CD4-positive, alpha-beta memory T cell (primary cell): ENCODE measurements at regions not wholly inside any gene's neighbourhood (a gene's known extent, or its start where the extent isn't known, plus 50 kb on each side); places are given as distances from the start of the nearest gene placed in this dataset.
A peak's percentile ranks its signal among the peaks of the same experiment; 100 is the strongest.
"Not testable (repeated sequence)": the region's sequence is repeated elsewhere in the genome, so short reads cannot be mapped to it uniquely, and the experiment has no call there.

Experiments
- CTCF ChIA-PET: fragments of 350-600 bp; sonication (Branson Sonifier 250); formaldehyde crosslinking; loops from one replicate; lab custom pipeline; 2021; ENCODE audit warnings: inconsistent platforms; ENCODE audit not compliant: partially characterized antibody; lab: Charles Lee
- POLR2A ChIA-PET: fragments of 350-600 bp; sonication (Branson Sonifier 250); formaldehyde crosslinking; loops from one replicate; lab custom pipeline; 2021; ENCODE audit not compliant: partially characterized antibody; lab: Charles Lee
- DNase-seq, 5 donors: peaks; one replicate each; pipeline versions ENCODE4 v3.0.0 to v3.0.0-alpha.2; 2020 to 2022; ENCODE audit warnings: mixed read lengths in 1 of 5
- H3K27ac ChIP-seq: one replicate; pipeline ENCODE4 v1.7.0; 2013; ENCODE audit warnings: low read depth, low read length
- H3K27me3 ChIP-seq: 2 replicates; pipeline ENCODE4 v1.7.0; 2013; ENCODE audit warnings: mild to moderate bottlenecking, low read length, moderate library complexity; ENCODE audit not compliant: insufficient read depth
- H3K36me3 ChIP-seq: 2 replicates; pipeline ENCODE4 v1.7.0; 2013; ENCODE audit warnings: mild to moderate bottlenecking, low read length, moderate library complexity; ENCODE audit not compliant: insufficient read depth
- H3K4me1 ChIP-seq: 2 replicates; pipeline ENCODE4 v1.7.0; 2013; ENCODE audit warnings: mild to moderate bottlenecking, low read length, moderate library complexity; ENCODE audit not compliant: insufficient read depth
- H3K4me3 ChIP-seq, 2 donors: one replicate each; pipeline ENCODE4 v1.7.0; 2013; ENCODE audit warnings: low read length in 2 of 2, mild to moderate bottlenecking in 1 of 2
- H3K9me3 ChIP-seq, 2 donors: one replicate each; pipeline ENCODE4 v1.7.0; 2013; ENCODE audit warnings: low read length in 2 of 2, control low read depth in 1 of 2; ENCODE audit not compliant: control insufficient read depth in 1 of 2
- H3K27ac Mint-ChIP-seq, 7 donors: one replicate each; pipeline ENCODE4 v1.8.0; 2020 to 2021; ENCODE audit warnings: mixed read lengths in 7 of 7, mild to moderate bottlenecking in 6 of 7, inconsistent platforms in 3 of 7, moderate library complexity in 3 of 7
- H3K27me3 Mint-ChIP-seq, 2 donors: one replicate each; pipeline ENCODE4 v1.8.0; 2020 to 2021; ENCODE audit warnings: mixed read lengths in 2 of 2
- H3K36me3 Mint-ChIP-seq, 2 donors: one replicate each; pipeline ENCODE4 v1.8.0; 2020 to 2021; ENCODE audit warnings: mixed read lengths in 2 of 2, inconsistent platforms in 1 of 2, mild to moderate bottlenecking in 1 of 2
- H3K4me1 Mint-ChIP-seq, 4 donors: one replicate each; pipeline ENCODE4 v1.8.0; 2020 to 2021; ENCODE audit warnings: mixed read lengths in 4 of 4, mild to moderate bottlenecking in 1 of 4
- H3K4me3 Mint-ChIP-seq, 8 donors: one replicate each; pipeline ENCODE4 v1.8.0; 2020 to 2021; ENCODE audit warnings: mixed read lengths in 8 of 8, mild to moderate bottlenecking in 7 of 8, moderate library complexity in 6 of 8, inconsistent platforms in 3 of 8
- H3K9me3 Mint-ChIP-seq, 8 donors: one replicate each; pipeline ENCODE4 v1.8.0; 2020 to 2021; ENCODE audit warnings: mixed read lengths in 8 of 8, mild to moderate bottlenecking in 5 of 8, inconsistent platforms in 3 of 8, moderate library complexity in 1 of 8
- intact Hi-C: fragments of 100-400 bp; cut with micrococcal nuclease; formaldehyde crosslinking; loops from one replicate; pipeline ENCODE4 v1.15.1; 2023

- Histone ChIP-seq H3K4me3 (no peak overlapping the region), H3K27ac (no peak overlapping the region), H3K27me3 (peaks cover 4% of the 10 kb centered on the region), H3K4me1 (peaks cover 10% of the 10 kb centered on the region), H3K36me3 (no peaks in the 10 kb centered on the region), H3K9me3 (no peaks in the 10 kb centered on the region)
- intact Hi-C loops, result no loop called here
- peak; percentile 47 to 70 (median 54) for DNase-seq
- POLR2A ChIA-PET, result no interaction called here
- H3K27me3 Mint-ChIP-seq, result peaks cover 9 to 12% of the 10 kb centered on the region in 2 donors
- no peak overlapping the region for H3K27ac Mint-ChIP-seq
- CTCF ChIA-PET, result interaction anchor here (0.8 to 3.0 kb wide), 14 partner anchors 9 to 134 kb away, joined by 3 to 19 read pairs (median 5); no protein-coding TSS in a partner anchor
- H3K9me3 Mint-ChIP-seq, result no peaks in the 10 kb centered on the region
- no peaks in the 10 kb centered on the region for H3K36me3 Mint-ChIP-seq
- no peak overlapping the region for H3K4me3 Mint-ChIP-seq
- H3K4me1 Mint-ChIP-seq, result peaks cover 0 to 13% (median 7%) of the 10 kb centered on the region in 4 donors
Observed at GRCh38 chr14:106790189-106791036, 1264.0 kb downstream of the TMEM121 start.

GRCh38 chr14:106792543-106792942, 1266.2 kb downstream of the TMEM121 start:
- H3K36me3 ChIP-seq, result no peaks in the 10 kb centered on the region
- H3K9me3 ChIP-seq, result no peaks in the 10 kb centered on the region
- peaks cover 10% of the 10 kb centered on the region for H3K4me1 ChIP-seq
- peaks cover 4% of the 10 kb centered on the region for H3K27me3 ChIP-seq
- ChIA-PET POLR2A (no interaction called here), CTCF (interaction anchor here (0.8 to 1.6 kb wide), 2 partner anchors 10 to 14 kb away, joined by 3 to 4 read pairs; no protein-coding TSS in a partner anchor)
- Mint-ChIP-seq H3K4me3 (peak overlapping the region in 1 of 8 donors; percentile 41), H3K36me3 (no peaks in the 10 kb centered on the region), H3K27me3 (peaks cover 12 to 17% of the 10 kb centered on the region in 2 donors), H3K27ac (no peak overlapping the region), H3K9me3 (no peaks in the 10 kb centered on the region), H3K4me1 (peaks cover 0 to 13% (median 7%) of the 10 kb centered on the region in 4 donors)
- DNase-seq, result no peak
- no peak overlapping the region for H3K4me3 ChIP-seq
- no peak overlapping the region for H3K27ac ChIP-seq
- intact Hi-C loops, result no loop called here

GRCh38 chr14:106798166-106798565, 1271.8 kb downstream of the TMEM121 start:
- H3K4me1 ChIP-seq, H3K4me3 ChIP-seq, H3K36me3 Mint-ChIP-seq, H3K4me1 Mint-ChIP-seq, H3K27ac Mint-ChIP-seq, H3K9me3 Mint-ChIP-seq, H3K27ac ChIP-seq, intact Hi-C loops, DNase-seq, H3K27me3 ChIP-seq, H3K4me3 Mint-ChIP-seq, H3K36me3 ChIP-seq, POLR2A ChIA-PET, H3K9me3 ChIP-seq: not testable (repeated sequence)
- peaks cover 33 to 39% of the 10 kb centered on the region in 2 donors for H3K27me3 Mint-ChIP-seq
- CTCF ChIA-PET, result interaction anchor here (2.8 kb wide), 1 partner anchor 8 kb away, joined by 14 read pairs; no protein-coding TSS in a partner anchor

- H3K27me3 ChIP-seq, result peaks cover 6% of the 10 kb centered on the region
- no peaks in the 10 kb centered on the region for H3K36me3 ChIP-seq
- H3K9me3 ChIP-seq, result no peaks in the 10 kb centered on the region
- no peaks in the 10 kb centered on the region for H3K36me3 Mint-ChIP-seq
- intact Hi-C loops, result no loop called here
- peaks cover 0 to 2% (median 0%) of the 10 kb centered on the region in 4 donors for H3K4me1 Mint-ChIP-seq
- H3K27me3 Mint-ChIP-seq, result peaks cover 29 to 45% of the 10 kb centered on the region in 2 donors
- no peak overlapping the region for H3K4me3 Mint-ChIP-seq
- ChIA-PET CTCF (interaction anchor here (1.2 to 1.5 kb wide), 2 partner anchors 11 to 13 kb away, joined by 3 to 4 read pairs; no protein-coding TSS in a partner anchor), POLR2A (no interaction called here)
- no peak for DNase-seq
- no peak overlapping the region for H3K4me3 ChIP-seq
- H3K9me3 Mint-ChIP-seq, result peaks cover 0 to 7% (median 0%) of the 10 kb centered on the region in 8 donors
- no peaks in the 10 kb centered on the region for H3K4me1 ChIP-seq
- H3K27ac ChIP-seq, result no peak overlapping the region
- no peak overlapping the region for H3K27ac Mint-ChIP-seq
Observed at GRCh38 chr14:106802413-106803364, 1276.3 kb downstream of the TMEM121 start.

GRCh38 chr14:106803379-106803778, 1277.0 kb downstream of the TMEM121 start:
- no peaks in the 10 kb centered on the region for H3K36me3 Mint-ChIP-seq
- H3K9me3 Mint-ChIP-seq, result peaks cover 0 to 1% (median 0%) of the 10 kb centered on the region in 8 donors
- H3K27ac Mint-ChIP-seq, result no peak overlapping the region
- no peaks in the 10 kb centered on the region for H3K9me3 ChIP-seq
- H3K4me1 Mint-ChIP-seq, result no peaks in the 10 kb centered on the region
- intact Hi-C loops, result no loop called here
- no peak overlapping the region for H3K4me3 Mint-ChIP-seq
- H3K27ac ChIP-seq, result no peak overlapping the region
- no peaks in the 10 kb centered on the region for H3K4me1 ChIP-seq
- no peak overlapping the region for H3K4me3 ChIP-seq
- peaks cover 27 to 41% of the 10 kb centered on the region in 2 donors for H3K27me3 Mint-ChIP-seq
- DNase-seq, result no peak
- POLR2A ChIA-PET, result no interaction called here
- H3K27me3 ChIP-seq, result peaks cover 6% of the 10 kb centered on the region
- H3K36me3 ChIP-seq, result no peaks in the 10 kb centered on the region
- CTCF ChIA-PET, result interaction anchor here (1.2 kb wide), 1 partner anchor 13 kb away, joined by 3 read pairs; no protein-coding TSS in a partner anchor

GRCh38 chr14:106807493-106807892, 1281.1 kb downstream of the TMEM121 start:
- Mint-ChIP-seq H3K27me3 (peaks cover 10 to 24% of the 10 kb centered on the region in 2 donors), H3K4me1 (peaks cover 6 to 11% (median 8%) of the 10 kb centered on the region in 4 donors), H3K9me3 (no peaks in the 10 kb centered on the region), H3K36me3 (no peaks in the 10 kb centered on the region), H3K27ac (no peak overlapping the region), H3K4me3 (no peak overlapping the region)
- Histone ChIP-seq H3K4me3 (no peak overlapping the region), H3K36me3 (no peaks in the 10 kb centered on the region), H3K27me3 (peaks cover 3% of the 10 kb centered on the region), H3K27ac (no peak overlapping the region), H3K9me3 (no peaks in the 10 kb centered on the region), H3K4me1 (peaks cover 10% of the 10 kb centered on the region)
- CTCF ChIA-PET, result no interaction called here
- intact Hi-C loops, result no loop called here
- POLR2A ChIA-PET, result no interaction called here
- no peak for DNase-seq
